Endothelial cell of umbilical vein (primary cell): ENCODE measurements at regions not wholly inside any gene's neighbourhood (a gene's known extent, or its start where the extent isn't known, plus 50 kb on each side); places are given as distances from the start of the nearest gene placed in this dataset.

Experiments
- BruUV-seq: library from RNA; stranded (reverse); fragments of 400-500 nt; replicated peaks from 2 replicates; lab custom pipeline; 2021; lab: Mats Ljungman, UMichigan
- CTCF ChIA-PET: fragments of 300-600, 350-600 bp; sonication (Branson Sonifier 250); formaldehyde crosslinking; loops from one replicate; lab custom pipeline; 2021; ENCODE audit warnings: antibody characterized with exemption, inconsistent platforms; lab: Charles Lee
- POLR2A ChIA-PET: fragments of 300-600, 350-600 bp; sonication (Branson Sonifier 250); formaldehyde crosslinking; loops from one replicate; lab custom pipeline; 2021; ENCODE audit warnings: antibody characterized with exemption, inconsistent platforms; lab: Charles Lee
- DNase-seq: peaks from one replicate; pipeline ENCODE4 v3.0.0-alpha.2; 2011; ENCODE audit warnings: low read depth, low spot score
- FAIRE-seq: peaks from 2 replicates; lab custom pipeline; 2011; peaks lifted over from hg19 to GRCh38; lab: Jason Lieb, UNC
- H2AFZ ChIP-seq: 2 replicates; pipeline ENCODE4 v1.6.0; 2012; ENCODE audit warnings: low read depth, low read length, control low read depth, inconsistent platforms
- H3K27ac ChIP-seq: 2 replicates; pipeline ENCODE4 v1.5.1; 2011; ENCODE audit warnings: low read depth, mild to moderate bottlenecking, control low read depth, low read length, moderate library complexity; ENCODE audit not compliant: insufficient read depth
- H3K27me3 ChIP-seq, 2 experiments: 2 replicates each; pipeline versions ENCODE4 v1.6.0 to v1.6.1; 2011; ENCODE audit warnings: low read length in 2 of 2, mixed read lengths in 1 of 2; ENCODE audit not compliant: control insufficient read depth in 2 of 2, insufficient read depth in 2 of 2
- H3K36me3 ChIP-seq, 2 experiments: 2 replicates in 1 of 2; 3 replicates in 1 of 2; pipeline ENCODE4 v1.5.1; 2011; ENCODE audit warnings: low read length in 2 of 2, mild to moderate bottlenecking in 1 of 2, moderate library complexity in 1 of 2; ENCODE audit not compliant: control insufficient read depth in 2 of 2, insufficient read depth in 2 of 2; ENCODE audit errors: extremely low read depth in 1 of 2
- H3K4me1 ChIP-seq: 3 replicates; pipeline ENCODE4 v1.5.1; 2011; ENCODE audit warnings: mild to moderate bottlenecking, low read length; ENCODE audit not compliant: control insufficient read depth, insufficient read depth; ENCODE audit errors: extremely low read depth
- H3K4me2 ChIP-seq: 2 replicates; pipeline ENCODE4 v1.6.1; 2011; ENCODE audit warnings: low read length, control low read depth, mixed read lengths; ENCODE audit not compliant: insufficient read depth
- H3K4me3 ChIP-seq, 3 experiments: fragments of 200-600 bp in 1 of 3; sonication (generic), shearing (Covaris generic) in 1 of 3; replicated peaks in 1 of 3; 2 replicates each; pipeline ENCODE4 v1.5.1; 2011 to 2016; ENCODE audit warnings: control low read depth in 3 of 3, low read length in 3 of 3, mild to moderate bottlenecking in 2 of 3, inconsistent platforms in 1 of 3, low read depth in 1 of 3, moderate library complexity in 1 of 3; ENCODE audit not compliant: insufficient read depth in 1 of 3
- H3K79me2 ChIP-seq: 2 replicates; pipeline ENCODE4 v1.6.0; 2012; ENCODE audit warnings: low read length, inconsistent platforms; ENCODE audit not compliant: control insufficient read depth, insufficient read depth
- H3K9ac ChIP-seq: replicated peaks from 2 replicates; pipeline ENCODE3; 2011; ENCODE audit warnings: low read length, control low read depth; ENCODE audit not compliant: insufficient read depth; ENCODE audit errors: extremely low read depth
- H3K9me1 ChIP-seq: replicated peaks from 3 replicates; pipeline ENCODE4 v1.6.0; 2011; ENCODE audit warnings: mild to moderate bottlenecking, low read length; ENCODE audit not compliant: control insufficient read depth, insufficient read depth; ENCODE audit errors: extremely low read depth
- H3K9me3 ChIP-seq: replicated peaks from 2 replicates; pipeline ENCODE4 v1.5.1; 2012; ENCODE audit warnings: low read length, inconsistent platforms; ENCODE audit not compliant: control insufficient read depth, insufficient read depth
- H4K20me1 ChIP-seq: replicated peaks from 2 replicates; pipeline ENCODE3; 2011; ENCODE audit warnings: mild to moderate bottlenecking, low read length; ENCODE audit not compliant: control insufficient read depth, insufficient read depth; ENCODE audit errors: extremely low read depth
- CTCF ChIP-seq, 2 donors: IDR thresholded peaks; 1 replicate in 1 of 2; 2 replicates in 1 of 2; pipeline ENCODE4 v1.5.1; 2011; ENCODE audit warnings: low read length in 2 of 2, mild to moderate bottlenecking in 2 of 2, moderate library complexity in 2 of 2, control low read depth in 1 of 2, inconsistent platforms in 1 of 2, low read depth in 1 of 2; ENCODE audit not compliant: insufficient read depth in 1 of 2; ENCODE audit errors: extremely low read depth in 1 of 2
- EZH2 ChIP-seq: IDR thresholded peaks from 2 replicates; pipeline ENCODE4 v1.6.1; 2012; ENCODE audit warnings: borderline replicate concordance, low read depth, mild to moderate bottlenecking, moderate library complexity, low read length, inconsistent platforms; ENCODE audit not compliant: severe bottlenecking
- FOS ChIP-seq: IDR thresholded peaks from 2 replicates; pipeline ENCODE4 v1.6.1; 2011; ENCODE audit warnings: mild to moderate bottlenecking, low read length, moderate library complexity, borderline replicate concordance; ENCODE audit not compliant: insufficient read depth
- GATA2 ChIP-seq: IDR thresholded peaks from 2 replicates; pipeline ENCODE4 v1.7.0; 2011; ENCODE audit warnings: low read depth, mild to moderate bottlenecking, moderate library complexity, mixed read lengths, low read length; ENCODE audit not compliant: insufficient read length, insufficient read depth
- JUN ChIP-seq: IDR thresholded peaks from 2 replicates; pipeline ENCODE4 v1.6.1; 2011; ENCODE audit warnings: borderline replicate concordance, low read depth; ENCODE audit not compliant: insufficient read length, insufficient read depth
- MAX ChIP-seq: IDR thresholded peaks from 2 replicates; pipeline ENCODE4 v1.6.1; 2011; ENCODE audit not compliant: insufficient read depth, insufficient read length
- MYC ChIP-seq: IDR thresholded peaks from one replicate; pipeline ENCODE4 v1.6.1; 2011; ENCODE audit warnings: mild to moderate bottlenecking, low read depth, low read length
- POLR2A ChIP-seq: IDR thresholded peaks from 2 replicates; pipeline ENCODE4 v1.6.1; 2012; ENCODE audit warnings: low read depth, mild to moderate bottlenecking, control low read depth, low read length
- POLR2AphosphoS5 ChIP-seq: IDR thresholded peaks from 2 replicates; pipeline ENCODE4 v1.6.1; 2012; ENCODE audit warnings: low read depth, mild to moderate bottlenecking, control low read depth, low read length, moderate library complexity; ENCODE audit not compliant: insufficient read depth
- dilution Hi-C: fragments of 300-500 bp; cut with MboI; formaldehyde crosslinking; loops from one replicate; pipeline ENCODE4 v1.15.0; 2019; ENCODE audit warnings: low sequenced_read_pairs; ENCODE audit not compliant: extremely low pct_ligation_motif_present
- intact Hi-C: fragments of 100-400 bp; cut with micrococcal nuclease; formaldehyde crosslinking; loops from one replicate; pipeline ENCODE4 v1.10.0; 2022

GRCh38 chr10:2987185-2987768, 80.1 kb upstream of the PFKP start:
- FAIRE-seq (no peak), DNase-seq (no peak)
- H3K27me3 ChIP-seq, result peaks cover 0 to 4% of the 10 kb centered on the region in 2 experiments
- H3K9ac ChIP-seq, result no peak overlapping the region
- no peak overlapping the region for H3K4me2 ChIP-seq
- H3K4me3 ChIP-seq, result no peak overlapping the region
- TF ChIP-seq EZH2 (no peak), GATA2 (no peak), MYC (no peak), JUN (no peak), POLR2AphosphoS5 (no peak), MAX (no peak), FOS (no peak), CTCF (IDR thresholded peaks at IDR 0.05; ENCODE audit: extremely low read depth in 1 of 2, insufficient read depth in 1 of 2, low read depth in 1 of 2, low read length in 2 of 2) (no peak), POLR2A (no peak)
- no peak overlapping the region for H3K27ac ChIP-seq
- no peaks in the 10 kb centered on the region for H3K9me3 ChIP-seq
- no peaks in the 10 kb centered on the region for H3K79me2 ChIP-seq
- H3K36me3 ChIP-seq, result no peaks in the 10 kb centered on the region
- H4K20me1 ChIP-seq, result no peaks in the 10 kb centered on the region
- intact Hi-C loops, result no loop called here
- BruUV-seq, result no TSS peak
- CTCF ChIA-PET, result no interaction called here
- H2AFZ ChIP-seq, result no peak overlapping the region
- POLR2A ChIA-PET, result no interaction called here
- H3K4me1 ChIP-seq, result peaks cover 10% of the 10 kb centered on the region
- dilution Hi-C loops, result no loop called here
- H3K9me1 ChIP-seq, result no peaks in the 10 kb centered on the region
